Mesenchymal stem cell (in vitro differentiated cells and primary cell): ENCODE measurements at regions not wholly inside any gene's neighbourhood (a gene's known extent, or its start where the extent isn't known, plus 50 kb on each side); places are given as distances from the start of the nearest gene placed in this dataset.

Experiments
- DNase-seq: peaks from one replicate; pipeline ENCODE4 v3.0.0-alpha.2; 2013
- H2AFZ ChIP-seq: one replicate; pipeline ENCODE4 v1.6.1; 2013; ENCODE audit warnings: low read depth, mild to moderate bottlenecking, control low read depth, inconsistent platforms, low read length, moderate library complexity
- H2AK5ac ChIP-seq: 2 replicates; pipeline ENCODE4 v1.6.1; 2013; ENCODE audit warnings: low read length, moderate library complexity, mild to moderate bottlenecking, inconsistent platforms; ENCODE audit not compliant: severe bottlenecking
- H2BK120ac ChIP-seq: one replicate; pipeline ENCODE4 v1.6.1; 2013; ENCODE audit warnings: low read depth, mild to moderate bottlenecking, inconsistent platforms, low read length, moderate library complexity
- H2BK12ac ChIP-seq, 2 experiments: one replicate each; pipeline ENCODE4 v1.6.1; 2013; ENCODE audit warnings: inconsistent platforms in 2 of 2, low read length in 2 of 2, mild to moderate bottlenecking in 2 of 2, moderate library complexity in 2 of 2, control low read depth in 1 of 2
- H2BK15ac ChIP-seq: one replicate; pipeline ENCODE4 v1.6.1; 2013; ENCODE audit warnings: mild to moderate bottlenecking, low read depth, inconsistent platforms; ENCODE audit not compliant: poor library complexity, severe bottlenecking
- H2BK5ac ChIP-seq: 2 replicates; pipeline ENCODE4 v1.6.1; 2013; ENCODE audit warnings: low read depth, mild to moderate bottlenecking, low read length, control low read depth, inconsistent platforms; ENCODE audit not compliant: poor library complexity, severe bottlenecking
- H3K14ac ChIP-seq, 2 experiments: one replicate each; pipeline ENCODE4 v1.6.1; 2013; ENCODE audit warnings: inconsistent platforms in 2 of 2, low read length in 2 of 2, control low read depth in 1 of 2, mild to moderate bottlenecking in 1 of 2, moderate library complexity in 1 of 2
- H3K18ac ChIP-seq, 2 experiments: one replicate each; pipeline ENCODE4 v1.6.1; 2013; ENCODE audit warnings: inconsistent platforms in 2 of 2, low read length in 2 of 2, control low read depth in 1 of 2, low read depth in 1 of 2, mild to moderate bottlenecking in 1 of 2
- H3K23ac ChIP-seq, 2 experiments: one replicate each; pipeline ENCODE4 v1.6.1; 2013; ENCODE audit warnings: inconsistent platforms in 2 of 2, low read length in 2 of 2, mild to moderate bottlenecking in 2 of 2, moderate library complexity in 2 of 2, control low read depth in 1 of 2
- H3K27ac ChIP-seq: 2 replicates; pipeline ENCODE4 v1.5.1; 2013; ENCODE audit warnings: mild to moderate bottlenecking, moderate library complexity, low read length, control low read depth, inconsistent platforms; ENCODE audit not compliant: poor library complexity, severe bottlenecking
- H3K27me3 ChIP-seq, 2 experiments: 2 replicates each; pipeline versions ENCODE4 v1.6.1 to v1.7.0; 2013; ENCODE audit warnings: low read length in 2 of 2, mild to moderate bottlenecking in 2 of 2, moderate library complexity in 2 of 2, control low read depth in 1 of 2, inconsistent platforms in 1 of 2; ENCODE audit not compliant: control insufficient read depth in 1 of 2, insufficient read depth in 1 of 2
- H3K36me3 ChIP-seq, 2 experiments: 2 replicates each; pipeline versions ENCODE4 v1.6.1 to v1.7.0; 2013; ENCODE audit warnings: low read length in 2 of 2, control low read depth in 1 of 2, inconsistent platforms in 1 of 2, low read depth in 1 of 2, mild to moderate bottlenecking in 1 of 2; ENCODE audit not compliant: insufficient read depth in 2 of 2, control insufficient read depth in 1 of 2
- H3K4ac ChIP-seq, 2 experiments: one replicate each; pipeline ENCODE4 v1.6.1; 2013; ENCODE audit warnings: inconsistent platforms in 2 of 2, low read length in 2 of 2, mild to moderate bottlenecking in 2 of 2, moderate library complexity in 2 of 2, control low read depth in 1 of 2, low read depth in 1 of 2
- H3K4me1 ChIP-seq: 2 replicates; pipeline ENCODE4 v1.6.1; 2013; ENCODE audit warnings: low read depth, low read length, control low read depth; ENCODE audit not compliant: control insufficient read depth, insufficient read depth
- H3K4me2 ChIP-seq: 2 replicates; pipeline ENCODE4 v1.6.1; 2013; ENCODE audit warnings: low read length, mild to moderate bottlenecking, inconsistent platforms; ENCODE audit not compliant: poor library complexity, severe bottlenecking
- H3K4me3 ChIP-seq, 2 experiments: 2 replicates each; pipeline versions ENCODE4 v1.5.1 to v1.7.0; 2013; ENCODE audit warnings: low read length in 2 of 2, mild to moderate bottlenecking in 2 of 2, control low read depth in 1 of 2, low read depth in 1 of 2; ENCODE audit not compliant: insufficient read depth in 1 of 2
- H3K79me1 ChIP-seq: replicated peaks from 2 replicates; pipeline ENCODE4 v1.6.1; 2013; ENCODE audit warnings: mild to moderate bottlenecking, control low read depth, low read length, inconsistent platforms; ENCODE audit not compliant: poor library complexity, severe bottlenecking
- H3K9ac ChIP-seq: 2 replicates; pipeline ENCODE4 v1.7.0; 2013; ENCODE audit warnings: mild to moderate bottlenecking, low read length, moderate library complexity
- H3K9me3 ChIP-seq: 2 replicates; pipeline ENCODE4 v1.7.0; 2013; ENCODE audit warnings: mild to moderate bottlenecking, low read length; ENCODE audit not compliant: control insufficient read depth
- H4K8ac ChIP-seq: one replicate; pipeline ENCODE4 v1.6.1; 2013; ENCODE audit warnings: inconsistent platforms, mild to moderate bottlenecking, low read length, moderate library complexity
- H4K91ac ChIP-seq: one replicate; pipeline ENCODE4 v1.6.1; 2013; ENCODE audit warnings: mild to moderate bottlenecking, low read length, inconsistent platforms
- WGBS: methylation state at CpG from one replicate; pipeline ENCODE4 v1.1.7; 2013; ENCODE audit warnings: mixed read lengths; 5-methylcytosine and 5-hydroxymethylcytosine counted together

GRCh38 chr16:50948268-50948930 lies 202.7 kb downstream of the SALL1 start:
- H3K23ac ChIP-seq, result no peak overlapping the region
- H3K9ac ChIP-seq, result no peak overlapping the region
- H2BK15ac ChIP-seq, result no peak overlapping the region
- H3K9me3 ChIP-seq, result no peaks in the 10 kb centered on the region
- H2AK5ac ChIP-seq, result no peak overlapping the region
- H3K14ac ChIP-seq, result no peak overlapping the region
- H2BK12ac ChIP-seq, result no peak overlapping the region
- no peaks in the 10 kb centered on the region for H3K36me3 ChIP-seq
- no peak overlapping the region for H3K27ac ChIP-seq
- H2BK120ac ChIP-seq, result no peak overlapping the region
- H3K4me1 ChIP-seq, result no peaks in the 10 kb centered on the region
- no peak overlapping the region for H2AFZ ChIP-seq
- no peak overlapping the region for H4K8ac ChIP-seq
- H4K91ac ChIP-seq, result no peak overlapping the region
- no peak overlapping the region for H3K18ac ChIP-seq
- H3K27me3 ChIP-seq, result peaks cover 0 to 5% of the 10 kb centered on the region in 2 experiments
- 88% methylated on average over 19 of the region's 22 CpGs for WGBS
- no peak overlapping the region for H3K4me2 ChIP-seq
- no peak for DNase-seq
- H3K4ac ChIP-seq, result no peak overlapping the region
- no peak overlapping the region for H2BK5ac ChIP-seq
- H3K4me3 ChIP-seq, result no peak overlapping the region
- no peaks in the 10 kb centered on the region for H3K79me1 ChIP-seq

- H3K9me3 ChIP-seq, result no peaks in the 10 kb centered on the region
- peaks cover 0 to 5% of the 10 kb centered on the region in 2 experiments for H3K27me3 ChIP-seq
- H3K4me1 ChIP-seq, result no peaks in the 10 kb centered on the region
- H2BK15ac ChIP-seq, result no peak overlapping the region
- no peak overlapping the region for H3K9ac ChIP-seq
- H3K4me3 ChIP-seq, result no peak overlapping the region
- no peak for DNase-seq
- no peaks in the 10 kb centered on the region for H3K36me3 ChIP-seq
- WGBS, result 87% methylated on average over 1 of the region's 1 CpG
- no peak overlapping the region for H3K23ac ChIP-seq
- H2BK12ac ChIP-seq, result no peak overlapping the region
- no peak overlapping the region for H2AK5ac ChIP-seq
- no peak overlapping the region for H2AFZ ChIP-seq
- no peak overlapping the region for H3K4me2 ChIP-seq
- H4K91ac ChIP-seq, result no peak overlapping the region
- no peak overlapping the region for H3K4ac ChIP-seq
- H3K18ac ChIP-seq, result no peak overlapping the region
- no peak overlapping the region for H2BK5ac ChIP-seq
- no peaks in the 10 kb centered on the region for H3K79me1 ChIP-seq
- no peak overlapping the region for H4K8ac ChIP-seq
- H3K27ac ChIP-seq, result no peak overlapping the region
- no peak overlapping the region for H2BK120ac ChIP-seq
- no peak overlapping the region for H3K14ac ChIP-seq
These were observed 203.2 kb downstream of the SALL1 start for GRCh38 chr16:50947826-50948225.

GRCh38 chr16:50946606-50947005 lies 204.5 kb downstream of the SALL1 start:
- H3K18ac ChIP-seq, result no peak overlapping the region
- peaks cover 0 to 5% of the 10 kb centered on the region in 2 experiments for H3K27me3 ChIP-seq
- H3K4me1 ChIP-seq, result no peaks in the 10 kb centered on the region
- WGBS, result 75% methylated on average over 4 of the region's 5 CpGs
- H3K36me3 ChIP-seq, result no peaks in the 10 kb centered on the region
- no peak overlapping the region for H3K9ac ChIP-seq
- DNase-seq, result no peak
- no peak overlapping the region for H3K14ac ChIP-seq
- no peak overlapping the region for H2AK5ac ChIP-seq
- H2BK5ac ChIP-seq, result no peak overlapping the region
- no peak overlapping the region for H3K23ac ChIP-seq
- no peak overlapping the region for H2BK120ac ChIP-seq
- no peak overlapping the region for H4K8ac ChIP-seq
- no peak overlapping the region for H3K4me3 ChIP-seq
- no peak overlapping the region for H3K4ac ChIP-seq
- H2AFZ ChIP-seq, result no peak overlapping the region
- no peak overlapping the region for H2BK12ac ChIP-seq
- H3K27ac ChIP-seq, result no peak overlapping the region
- H3K4me2 ChIP-seq, result no peak overlapping the region
- no peaks in the 10 kb centered on the region for H3K79me1 ChIP-seq
- H4K91ac ChIP-seq, result no peak overlapping the region
- H2BK15ac ChIP-seq, result no peak overlapping the region
- no peaks in the 10 kb centered on the region for H3K9me3 ChIP-seq

- H3K4ac ChIP-seq, result no peak overlapping the region
These were observed 204.2 kb downstream of the CYLD start for GRCh38 chr16:50946098-50946497.

More at GRCh38 chr16:50946098-50946497, 204.2 kb downstream of the CYLD start:
- Histone ChIP-seq H2BK15ac (no peak overlapping the region), H3K4me3 (no peak overlapping the region), H3K79me1 (no peaks in the 10 kb centered on the region), H3K9ac (no peak overlapping the region), H3K36me3 (no peaks in the 10 kb centered on the region), H2BK120ac (no peak overlapping the region), H3K9me3 (no peaks in the 10 kb centered on the region), H3K14ac (no peak overlapping the region), H3K27ac (no peak overlapping the region), H4K91ac (no peak overlapping the region), H2BK12ac (no peak overlapping the region), H3K23ac (no peak overlapping the region), H2BK5ac (no peak overlapping the region), H3K27me3 (peaks cover 0 to 5% of the 10 kb centered on the region in 2 experiments), H2AFZ (no peak overlapping the region), H3K4me1 (no peaks in the 10 kb centered on the region), H3K4me2 (no peak overlapping the region), H2AK5ac (no peak overlapping the region), H3K18ac (no peak overlapping the region), H4K8ac (no peak overlapping the region)
- DNase-seq, result no peak
- 75% methylated on average over 2 of the region's 3 CpGs for WGBS
